ENCODE measurements at regions not wholly inside any gene's neighbourhood (a gene's known extent, or its start where the extent isn't known, plus 50 kb on each side); places are given as distances from the start of the nearest gene placed in this dataset.

GRCh38 chr2:71788186-71788525 is 334.8 kb downstream of the DYSF start:
- no peak for TF ChIP-seq POLR2A (IDR thresholded peaks at IDR 0.05; ENCODE audit: low read length)
- no peak for TF ChIP-seq GATA1 (IDR thresholded peaks at IDR 0.05; ENCODE audit: low read depth, low read length)
